ENCODE measurements at regions not wholly inside any gene's neighbourhood (a gene's known extent, or its start where the extent isn't known, plus 50 kb on each side); places are given as distances from the start of the nearest gene placed in this dataset.

DNA sequence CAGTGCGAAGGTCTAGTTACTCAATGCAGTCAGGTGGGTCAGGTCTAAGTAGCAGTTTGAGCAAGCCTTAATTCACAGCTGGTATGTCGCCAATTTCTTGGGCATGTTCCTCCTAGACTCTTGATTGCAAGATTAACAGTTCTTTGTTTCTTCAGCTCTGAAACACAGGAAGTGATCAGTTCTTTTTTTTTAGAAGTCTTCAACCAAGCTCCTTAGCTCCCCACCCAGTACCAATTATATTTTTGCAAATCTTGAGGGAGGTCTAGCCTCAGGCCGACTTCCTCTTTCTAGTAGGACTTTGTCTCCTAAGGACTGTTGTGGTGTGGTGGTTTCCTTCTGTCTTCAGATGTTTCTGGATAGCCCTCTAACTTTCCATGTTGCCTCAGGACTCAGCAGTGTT, 2054.2 kb downstream of the MAT2B start:
- TF ChIP-seq CTCF (IDR thresholded peaks at IDR 0.05) (no peak), ZFX (IDR thresholded peaks at IDR 0.05; ENCODE audit: borderline replicate concordance) (no peak)
